Duodenal mucosa (tissue), 2 donors: ENCODE measurements at regions not wholly inside any gene's neighbourhood (a gene's known extent, or its start where the extent isn't known, plus 50 kb on each side); places are given as distances from the start of the nearest gene placed in this dataset.

Experiments used
- H3K27ac ChIP-seq: one replicate; pipeline ENCODE4 v1.7.0; 2013; ENCODE audit warnings: low read depth, low read length
- H3K27me3 ChIP-seq, 2 donors: one replicate each; pipeline ENCODE4 v1.7.0; 2013; ENCODE audit warnings: low read length in 2 of 2, control low read depth in 1 of 2; ENCODE audit not compliant: insufficient read depth in 2 of 2, control insufficient read depth in 1 of 2
- H3K36me3 ChIP-seq, 2 donors: one replicate each; pipeline ENCODE4 v1.7.0; 2013; ENCODE audit warnings: low read length in 2 of 2, control low read depth in 1 of 2; ENCODE audit not compliant: insufficient read depth in 2 of 2, control insufficient read depth in 1 of 2
- H3K4me1 ChIP-seq, 2 donors: one replicate each; pipeline ENCODE4 v1.7.0; 2013; ENCODE audit warnings: low read length in 2 of 2, control low read depth in 1 of 2; ENCODE audit not compliant: insufficient read depth in 2 of 2, control insufficient read depth in 1 of 2
- H3K4me3 ChIP-seq, 2 donors: one replicate each; pipeline ENCODE4 v1.7.0; 2013; ENCODE audit warnings: low read length in 2 of 2, low read depth in 1 of 2
- H3K9ac ChIP-seq, 2 donors: one replicate each; pipeline ENCODE4 v1.7.0; 2013; ENCODE audit warnings: low read length in 2 of 2, low read depth in 1 of 2
- H3K9me3 ChIP-seq, 2 donors: one replicate each; pipeline ENCODE4 v1.7.0; 2013; ENCODE audit warnings: low read length in 2 of 2, control low read depth in 1 of 2; ENCODE audit not compliant: control insufficient read depth in 1 of 2

GRCh38 chr14:30204431-30204980, 276.9 kb upstream of the PRKD1 start:
- Histone ChIP-seq H3K4me3 (no peak overlapping the region), H3K36me3 (no peaks in the 10 kb centered on the region), H3K9me3 (no peaks in the 10 kb centered on the region), H3K27ac (no peak overlapping the region), H3K4me1 (no peaks in the 10 kb centered on the region), H3K9ac (no peak overlapping the region), H3K27me3 (no peaks in the 10 kb centered on the region)

GRCh38 chr14:30209136-30209535, 281.5 kb upstream of the PRKD1 start:
- Histone ChIP-seq H3K9ac (no peak overlapping the region), H3K4me3 (no peak overlapping the region), H3K4me1 (no peaks in the 10 kb centered on the region), H3K27ac (no peak overlapping the region), H3K36me3 (no peaks in the 10 kb centered on the region), H3K27me3 (no peaks in the 10 kb centered on the region), H3K9me3 (no peaks in the 10 kb centered on the region)

GRCh38 chr14:30210630-30211029, 283.0 kb upstream of the PRKD1 start:
- Histone ChIP-seq H3K9me3 (no peaks in the 10 kb centered on the region), H3K36me3 (no peaks in the 10 kb centered on the region), H3K27ac (no peak overlapping the region), H3K27me3 (no peaks in the 10 kb centered on the region), H3K9ac (no peak overlapping the region), H3K4me3 (no peak overlapping the region), H3K4me1 (no peaks in the 10 kb centered on the region)

DNA sequence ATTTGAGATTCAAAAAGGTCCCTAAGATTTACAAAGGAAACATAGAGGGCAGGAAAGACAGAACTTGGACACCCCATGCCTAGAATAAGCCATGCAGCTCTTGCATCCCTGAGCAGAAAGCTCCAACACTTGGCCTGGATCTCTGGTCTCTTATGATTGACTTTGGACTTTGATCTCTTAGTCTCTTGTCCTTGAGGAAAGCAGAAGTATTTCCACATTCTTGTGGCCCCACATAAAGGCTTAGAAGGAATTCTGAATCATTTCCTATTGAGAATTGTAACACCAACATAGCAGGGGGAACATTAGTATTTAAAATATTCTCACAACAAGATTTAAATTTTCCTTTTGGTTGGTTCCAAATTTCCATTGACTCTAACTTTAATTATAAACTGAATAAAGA, 283.7 kb upstream of the PRKD1 start:
- H3K9me3 ChIP-seq = no peaks in the 10 kb centered on the region

DNA sequence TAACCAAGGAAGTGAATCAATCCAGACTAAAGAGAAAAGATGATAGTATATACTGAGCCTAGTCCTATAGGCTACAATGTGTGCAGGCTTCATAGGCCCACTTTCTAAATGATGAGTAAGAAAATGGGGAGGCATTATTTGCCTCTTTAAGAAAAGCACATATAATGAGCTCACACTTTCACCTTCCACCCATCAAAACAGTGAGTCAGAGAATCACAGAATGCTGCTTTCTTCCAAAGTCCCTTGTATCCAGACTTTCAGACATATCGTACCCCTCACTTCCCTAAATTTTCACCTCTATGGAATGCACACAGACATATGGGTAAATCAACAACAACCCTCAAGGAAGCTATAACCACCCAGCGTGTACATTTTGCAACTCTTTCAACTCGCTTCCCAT, 286.4 kb upstream of the PRKD1 start:
- H3K9me3 ChIP-seq = no peaks in the 10 kb centered on the region
- H3K27me3 ChIP-seq = no peaks in the 10 kb centered on the region
- H3K9ac ChIP-seq = no peak overlapping the region
- H3K36me3 ChIP-seq = no peaks in the 10 kb centered on the region
- no peak overlapping the region for H3K27ac ChIP-seq
- H3K4me3 ChIP-seq = no peak overlapping the region
- no peaks in the 10 kb centered on the region for H3K4me1 ChIP-seq

More for the DNA sequence above, 283.7 kb upstream of the PRKD1 start:
- Histone ChIP-seq H3K27me3 (no peaks in the 10 kb centered on the region), H3K36me3 (no peaks in the 10 kb centered on the region), H3K4me1 (no peaks in the 10 kb centered on the region), H3K9ac (no peak overlapping the region), H3K27ac (no peak overlapping the region), H3K4me3 (no peak overlapping the region)

DNA sequence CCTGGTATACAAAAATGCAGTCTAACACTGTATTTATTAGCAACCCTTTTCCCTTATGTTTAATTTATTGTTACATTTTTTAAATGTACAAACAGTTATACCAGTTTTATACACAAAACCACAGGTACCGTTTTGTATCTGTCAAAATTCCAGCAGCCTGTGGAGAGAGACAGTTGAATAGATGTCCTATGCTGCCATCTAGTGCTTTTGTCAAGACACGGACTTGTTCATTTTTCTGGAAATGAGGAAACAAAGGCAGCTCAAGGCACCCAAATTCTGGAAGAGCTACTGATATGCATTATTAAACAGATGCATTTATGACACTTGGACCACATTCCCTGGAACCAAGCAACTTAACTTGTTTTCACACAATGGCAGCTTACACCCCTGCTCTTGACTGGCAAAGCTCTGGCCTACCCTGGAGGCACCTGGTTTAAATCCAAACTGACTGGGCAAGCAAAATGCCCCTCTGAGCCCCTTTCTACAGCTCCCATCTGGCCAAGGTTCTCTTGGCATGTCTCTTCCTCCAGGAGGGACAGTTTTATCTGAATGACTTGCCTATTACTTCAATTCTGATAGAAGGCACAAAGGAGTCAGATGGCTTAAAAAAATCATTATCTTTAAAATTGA, 286.9 kb upstream of the PRKD1 start:
- Histone ChIP-seq H3K36me3 (no peaks in the 10 kb centered on the region), H3K9me3 (no peaks in the 10 kb centered on the region), H3K27me3 (no peaks in the 10 kb centered on the region), H3K4me3 (no peak overlapping the region), H3K4me1 (no peaks in the 10 kb centered on the region), H3K27ac (no peak overlapping the region), H3K9ac (no peak overlapping the region)

GRCh38 chr14:30218907-30219306, 291.3 kb upstream of the PRKD1 start:
- Histone ChIP-seq H3K4me1 (peaks cover 0 to 6% of the 10 kb centered on the region in 2 donors), H3K27ac (no peak overlapping the region), H3K27me3 (no peaks in the 10 kb centered on the region), H3K36me3 (no peaks in the 10 kb centered on the region), H3K4me3 (no peak overlapping the region), H3K9ac (no peak overlapping the region), H3K9me3 (no peaks in the 10 kb centered on the region)

GRCh38 chr14:30221546-30221945, 293.9 kb upstream of the PRKD1 start:
- Histone ChIP-seq H3K36me3 (no peaks in the 10 kb centered on the region), H3K27ac (no peak overlapping the region), H3K9ac (no peak overlapping the region)

DNA sequence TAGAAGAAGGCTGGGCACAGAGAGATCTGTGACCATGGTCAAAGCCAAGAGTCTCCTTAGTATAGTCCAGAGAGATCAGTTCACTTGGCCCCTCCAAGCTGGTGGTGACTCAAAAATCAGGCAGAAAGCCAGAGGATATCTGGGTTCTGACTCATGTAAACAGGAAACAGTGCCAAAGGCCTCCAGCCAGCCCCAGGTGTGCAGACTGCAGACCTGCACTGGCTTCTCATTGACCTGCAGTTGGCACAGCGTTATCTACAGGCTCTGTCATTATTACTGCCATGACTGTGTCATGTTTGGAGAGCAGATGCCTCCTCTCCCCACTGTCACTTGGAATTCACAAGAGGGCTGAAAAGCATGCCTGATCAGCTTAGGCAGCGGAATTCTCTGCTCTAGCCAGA, 295.7 kb upstream of the PRKD1 start:
- Histone ChIP-seq H3K27ac (no peak overlapping the region), H3K4me1 (peaks cover 0 to 6% of the 10 kb centered on the region in 2 donors)

More at GRCh38 chr14:30221546-30221945, 293.9 kb upstream of the PRKD1 start:
- Histone ChIP-seq H3K4me3 (no peak overlapping the region), H3K4me1 (peaks cover 0 to 6% of the 10 kb centered on the region in 2 donors), H3K27me3 (no peaks in the 10 kb centered on the region), H3K9me3 (no peaks in the 10 kb centered on the region)

GRCh38 chr14:30223966-30224365, 296.3 kb upstream of the PRKD1 start:
- Histone ChIP-seq H3K4me3 (no peak overlapping the region), H3K27me3 (no peaks in the 10 kb centered on the region), H3K4me1 (peaks cover 0 to 6% of the 10 kb centered on the region in 2 donors), H3K9ac (no peak overlapping the region), H3K9me3 (no peaks in the 10 kb centered on the region), H3K27ac (no peak overlapping the region), H3K36me3 (no peaks in the 10 kb centered on the region)

More for the DNA sequence above, 295.7 kb upstream of the PRKD1 start:
- Histone ChIP-seq H3K27me3 (no peaks in the 10 kb centered on the region), H3K9ac (no peak overlapping the region), H3K9me3 (no peaks in the 10 kb centered on the region), H3K36me3 (no peaks in the 10 kb centered on the region), H3K4me3 (no peak overlapping the region)
